Activated T-cell treated with anti-CD3 and anti-CD28 coated beads, Interleukin-2, amount 50 U/mL, for 4 hours (primary cell): ENCODE measurements at regions not wholly inside any gene's neighbourhood (a gene's known extent, or its start where the extent isn't known, plus 50 kb on each side); places are given as distances from the start of the nearest gene placed in this dataset.
"Not testable (repeated sequence)": the region's sequence is repeated elsewhere in the genome, so short reads cannot be mapped to it uniquely, and the experiment has no call there.

ENCODE experiments used
- ATAC-seq, 2 donors: fragments of 200-7000 bp; cut with Tn5 transposase; one replicate each; pipeline ENCODE4 v1.10.0; 2021
- DNase-seq: peaks from one replicate; pipeline ENCODE4 v3.0.0-alpha.2; 2020
- H3K27me3 Mint-ChIP-seq: one replicate; pipeline ENCODE4 v1.8.0; 2021; ENCODE audit warnings: low read depth, mixed read lengths
- H3K36me3 Mint-ChIP-seq: one replicate; pipeline ENCODE4 v1.8.0; 2022; ENCODE audit warnings: mixed read lengths; ENCODE audit not compliant: insufficient read depth
- H3K4me1 Mint-ChIP-seq: one replicate; pipeline ENCODE4 v1.8.0; 2021; ENCODE audit warnings: low read depth, mixed read lengths
- H3K4me3 Mint-ChIP-seq: one replicate; pipeline ENCODE4 v1.8.0; 2021; ENCODE audit warnings: mild to moderate bottlenecking, moderate library complexity, mixed read lengths
- H3K9me3 Mint-ChIP-seq: one replicate; pipeline ENCODE4 v1.8.0; 2021; ENCODE audit warnings: mixed read lengths

DNA sequence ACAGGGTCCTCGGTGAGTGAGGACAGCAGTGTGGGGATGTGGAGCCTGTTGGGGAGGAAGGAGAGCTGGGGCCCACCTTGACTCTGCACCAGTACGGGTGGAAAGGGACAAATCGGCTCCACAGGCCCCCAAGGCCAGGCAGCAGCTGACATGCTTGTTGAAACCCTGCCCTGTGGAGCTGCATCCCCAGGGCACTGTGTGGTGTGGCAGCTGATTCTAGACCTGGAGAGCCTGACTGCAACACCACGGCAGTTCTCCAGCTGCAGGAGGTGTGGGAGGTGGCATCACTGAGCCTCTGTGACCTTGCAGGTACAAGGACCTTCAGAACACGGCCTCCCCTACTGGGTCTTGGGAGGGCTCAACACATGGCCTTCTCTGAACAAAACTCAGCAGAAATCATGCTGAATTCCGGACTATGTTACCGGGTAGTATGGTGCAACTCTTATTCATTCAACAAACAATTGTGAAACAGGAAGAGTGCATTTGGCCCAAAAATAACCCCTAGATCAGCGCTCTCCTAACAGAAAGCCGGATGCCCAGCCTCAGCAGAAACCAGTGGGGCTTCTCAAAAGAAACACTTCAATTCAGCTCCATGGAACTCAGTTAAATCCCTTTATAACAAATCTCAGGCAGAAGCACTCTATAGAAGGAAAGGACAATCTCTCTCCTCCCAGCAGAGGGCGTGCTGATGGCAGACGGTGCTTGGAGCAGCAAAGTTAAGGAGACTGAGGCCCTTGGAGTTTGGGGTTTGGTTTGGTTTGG, 104.4 kb upstream of the SALL3 start:
- Mint-ChIP-seq H3K4me3 (no peak overlapping the region), H3K27me3 (peaks cover 18% of the 10 kb centered on the region), H3K9me3 (no peaks in the 10 kb centered on the region), H3K4me1 (no peaks in the 10 kb centered on the region), H3K36me3 (no peaks in the 10 kb centered on the region)
- no peak for DNase-seq
- peak in 1 of 2 donors; percentile 46 for ATAC-seq

- Mint-ChIP-seq H3K4me3 (no peak overlapping the region), H3K36me3 (no peaks in the 10 kb centered on the region), H3K4me1 (no peaks in the 10 kb centered on the region), H3K9me3 (no peaks in the 10 kb centered on the region), H3K27me3 (peaks cover 18% of the 10 kb centered on the region)
- DNase-seq: no peak
- ATAC-seq: no peak
Observed at GRCh38 chr18:78875778-78876650, 103.6 kb upstream of the SALL3 start.

GRCh38 chr18:78876868-78877267, 102.8 kb upstream of the SALL3 start:
- Mint-ChIP-seq H3K4me3 (no peak overlapping the region), H3K9me3 (no peaks in the 10 kb centered on the region), H3K27me3 (peaks cover 16% of the 10 kb centered on the region), H3K4me1 (no peaks in the 10 kb centered on the region), H3K36me3 (no peaks in the 10 kb centered on the region)
- DNase-seq: no peak
- ATAC-seq: no peak

- Mint-ChIP-seq H3K27me3 (peaks cover 16% of the 10 kb centered on the region), H3K4me1 (no peaks in the 10 kb centered on the region), H3K9me3 (no peaks in the 10 kb centered on the region), H3K4me3 (no peak overlapping the region), H3K36me3 (no peaks in the 10 kb centered on the region)
- ATAC-seq (no peak), DNase-seq (no peak)
Observed at GRCh38 chr18:78878335-78878734, 101.3 kb upstream of the SALL3 start.

GRCh38 chr18:78879072-78879883, 100.3 kb upstream of the SALL3 start:
- not testable (repeated sequence) for H3K36me3 Mint-ChIP-seq, H3K4me3 Mint-ChIP-seq, ATAC-seq, DNase-seq, H3K4me1 Mint-ChIP-seq, H3K9me3 Mint-ChIP-seq
- H3K27me3 Mint-ChIP-seq: peaks cover 16% of the 10 kb centered on the region

DNA sequence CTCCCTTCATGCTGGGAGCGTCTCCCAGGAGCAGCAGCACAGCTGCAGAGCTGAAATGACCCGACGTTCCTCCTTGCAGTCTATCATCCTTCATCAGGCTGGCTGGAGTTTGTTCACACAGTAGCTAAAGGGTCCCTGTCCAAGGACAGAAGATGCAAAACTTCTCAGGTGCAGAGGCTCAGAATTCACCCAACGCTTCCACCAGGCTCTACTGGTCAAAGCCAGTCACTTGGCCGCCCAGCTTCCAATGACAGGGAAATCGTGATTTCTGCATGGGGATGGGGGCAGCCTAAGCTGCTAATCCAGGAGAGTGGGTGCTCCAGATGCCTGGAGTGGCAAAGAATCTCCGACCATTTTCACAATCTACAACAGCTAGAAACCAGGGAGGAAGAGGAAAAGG, 97.0 kb upstream of the SALL3 start:
- Mint-ChIP-seq H3K36me3 (no peaks in the 10 kb centered on the region), H3K4me3 (no peak overlapping the region), H3K9me3 (peaks cover 29% of the 10 kb centered on the region), H3K27me3 (peaks cover 4% of the 10 kb centered on the region), H3K4me1 (no peaks in the 10 kb centered on the region)
- ATAC-seq: no peak
- no peak for DNase-seq

DNA sequence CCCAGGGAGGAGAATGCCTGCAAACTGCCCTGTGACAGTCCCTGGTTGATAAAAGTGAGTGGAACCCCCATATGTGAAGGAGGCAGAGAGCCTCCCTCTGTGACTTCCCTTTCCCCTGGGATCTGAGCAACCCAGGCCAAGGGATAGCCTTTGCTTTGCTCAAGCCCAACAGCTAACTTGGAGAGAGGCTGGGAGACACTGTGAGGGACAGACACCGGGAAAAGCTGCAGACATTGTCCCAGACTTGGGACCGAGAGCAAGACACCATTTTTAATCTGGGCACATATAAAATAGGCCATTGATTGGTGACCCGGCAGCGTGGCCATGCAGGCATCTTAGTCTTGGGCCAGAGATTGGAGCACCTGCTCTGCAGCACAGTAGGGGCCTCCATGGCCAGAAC, 96.1 kb upstream of the SALL3 start:
- Mint-ChIP-seq H3K9me3 (peaks cover 38% of the 10 kb centered on the region), H3K36me3 (no peaks in the 10 kb centered on the region), H3K4me3 (no peak overlapping the region), H3K27me3 (peaks cover 2% of the 10 kb centered on the region), H3K4me1 (no peaks in the 10 kb centered on the region)
- DNase-seq (no peak), ATAC-seq (no peak)

GRCh38 chr18:78884502-78884901, 95.1 kb upstream of the SALL3 start:
- peaks cover 48% of the 10 kb centered on the region for H3K9me3 Mint-ChIP-seq
- ATAC-seq: no peak
- H3K36me3 Mint-ChIP-seq: no peaks in the 10 kb centered on the region
- no peaks in the 10 kb centered on the region for H3K4me1 Mint-ChIP-seq
- peaks cover 2% of the 10 kb centered on the region for H3K27me3 Mint-ChIP-seq
- H3K4me3 Mint-ChIP-seq: no peak overlapping the region
- no peak for DNase-seq

- Mint-ChIP-seq H3K4me3 (no peak overlapping the region), H3K9me3 (peaks cover 56% of the 10 kb centered on the region), H3K4me1 (no peaks in the 10 kb centered on the region), H3K27me3 (peaks cover 2% of the 10 kb centered on the region), H3K36me3 (no peaks in the 10 kb centered on the region)
- DNase-seq: no peak
- no peak for ATAC-seq
Observed at GRCh38 chr18:78889250-78889649, 90.4 kb upstream of the SALL3 start.

DNA sequence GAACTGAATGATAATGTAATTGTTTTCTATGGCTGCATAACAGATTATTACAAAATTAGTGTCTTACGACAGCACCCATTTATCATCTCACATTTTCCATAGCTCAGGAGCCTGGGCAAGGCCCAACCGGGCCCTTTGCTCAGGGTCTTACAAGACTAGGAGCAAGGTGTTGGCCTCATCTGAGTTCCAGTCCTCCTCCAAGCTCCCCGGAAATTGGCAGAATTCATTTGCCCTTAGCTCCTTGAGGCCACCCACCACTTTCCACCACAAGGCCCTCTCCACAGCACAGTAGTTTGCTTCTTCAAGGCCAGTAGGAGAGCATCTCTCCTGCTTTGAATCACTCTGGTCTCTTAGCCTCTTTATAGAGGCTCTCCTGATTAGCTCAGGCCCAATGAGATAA, 89.2 kb upstream of the SALL3 start:
- no peak for DNase-seq
- H3K36me3 Mint-ChIP-seq: no peaks in the 10 kb centered on the region
- ATAC-seq: no peak
- no peaks in the 10 kb centered on the region for H3K27me3 Mint-ChIP-seq
- no peaks in the 10 kb centered on the region for H3K4me1 Mint-ChIP-seq
- peaks cover 47% of the 10 kb centered on the region for H3K9me3 Mint-ChIP-seq
- H3K4me3 Mint-ChIP-seq: no peak overlapping the region

- peaks cover 40% of the 10 kb centered on the region for H3K9me3 Mint-ChIP-seq
- no peaks in the 10 kb centered on the region for H3K4me1 Mint-ChIP-seq
- ATAC-seq: no peak
- no peak overlapping the region for H3K4me3 Mint-ChIP-seq
- H3K27me3 Mint-ChIP-seq: peaks cover 1% of the 10 kb centered on the region
- DNase-seq: no peak
- no peaks in the 10 kb centered on the region for H3K36me3 Mint-ChIP-seq
Observed at GRCh38 chr18:78891185-78891762, 88.3 kb upstream of the SALL3 start.

GRCh38 chr18:78892177-78892576, 87.4 kb upstream of the SALL3 start:
- peaks cover 5% of the 10 kb centered on the region for H3K27me3 Mint-ChIP-seq
- ATAC-seq (no peak), DNase-seq (no peak)
- no peaks in the 10 kb centered on the region for H3K36me3 Mint-ChIP-seq
- peaks cover 31% of the 10 kb centered on the region for H3K9me3 Mint-ChIP-seq
- H3K4me3 Mint-ChIP-seq: no peak overlapping the region
- H3K4me1 Mint-ChIP-seq: no peaks in the 10 kb centered on the region

- H3K4me3 Mint-ChIP-seq: no peak overlapping the region
- no peak for DNase-seq
- no peak for ATAC-seq
- H3K27me3 Mint-ChIP-seq: peaks cover 5% of the 10 kb centered on the region
- peaks cover 26% of the 10 kb centered on the region for H3K9me3 Mint-ChIP-seq
- H3K4me1 Mint-ChIP-seq: no peaks in the 10 kb centered on the region
- H3K36me3 Mint-ChIP-seq: no peaks in the 10 kb centered on the region
Observed at GRCh38 chr18:78892721-78893120, 86.9 kb upstream of the SALL3 start.
